OCI-LY7 (cell line): ENCODE measurements at regions not wholly inside any gene's neighbourhood (a gene's known extent, or its start where the extent isn't known, plus 50 kb on each side); places are given as distances from the start of the nearest gene placed in this dataset.
A peak's percentile ranks its signal among the peaks of the same experiment; 100 is the strongest.

Experiments used
- BruUV-seq: library from RNA; stranded (reverse); fragments of 400-500 nt; replicated peaks from 2 replicates; lab custom pipeline; 2021; lab: Mats Ljungman, UMichigan
- CTCF ChIA-PET: fragments of 300-600 bp; sonication (Branson Sonifier 250); formaldehyde crosslinking; loops from one replicate; lab custom pipeline; 2022; ENCODE audit warnings: antibody characterized with exemption; ENCODE audit not compliant: unreplicated experiment; lab: Charles Lee
- POLR2A ChIA-PET: fragments of 300-600 bp; sonication (Branson Sonifier 250); formaldehyde crosslinking; loops from one replicate; lab custom pipeline; 2022; ENCODE audit warnings: antibody characterized with exemption; lab: Charles Lee
- DNase-seq: peaks from one replicate; pipeline ENCODE4 v3.0.0-alpha.2; 2015; ENCODE audit warnings: low spot score
- H2AFZ ChIP-seq: fragments of 200-600 bp; sonication (generic), shearing (Covaris generic); 2 replicates; pipeline ENCODE4 v1.6.1; 2014; ENCODE audit warnings: mild to moderate bottlenecking, antibody characterized with exemption, low read length, moderate library complexity
- H3K27ac ChIP-seq: fragments of 200-600 bp; sonication (generic); 2 replicates; pipeline ENCODE4 v1.5.1; 2014; ENCODE audit warnings: mixed run types, low read depth, mild to moderate bottlenecking, moderate library complexity, low read length, inconsistent platforms; ENCODE audit not compliant: poor library complexity, severe bottlenecking
- H3K36me3 ChIP-seq: fragments of 200-600 bp; sonication (generic); 2 replicates; pipeline ENCODE4 v1.6.1; 2014; ENCODE audit warnings: mild to moderate bottlenecking, antibody characterized with exemption, low read length, moderate library complexity, mixed read lengths; ENCODE audit not compliant: insufficient read depth
- H3K4me1 ChIP-seq: fragments of 200-600 bp; sonication (generic); 2 replicates; pipeline ENCODE4 v1.5.1; 2014; ENCODE audit warnings: mild to moderate bottlenecking, low read length; ENCODE audit not compliant: insufficient read depth, poor library complexity, severe bottlenecking
- H3K4me2 ChIP-seq: fragments of 200-600 bp; sonication (generic); 2 replicates; pipeline ENCODE4 v1.6.1; 2014; ENCODE audit warnings: mild to moderate bottlenecking, low read length
- H3K4me3 ChIP-seq: fragments of 200-600 bp; sonication (generic); 2 replicates; pipeline ENCODE4 v1.5.1; 2014; ENCODE audit warnings: mild to moderate bottlenecking, low read depth, low read length; ENCODE audit not compliant: poor library complexity, severe bottlenecking
- H3K79me2 ChIP-seq: fragments of 200-600 bp; sonication (generic); 2 replicates; pipeline ENCODE4 v1.6.1; 2016; ENCODE audit warnings: low read depth, mild to moderate bottlenecking, low read length, moderate library complexity, mixed read lengths; ENCODE audit not compliant: insufficient read depth
- H3K9me2 ChIP-seq: fragments of 200-600 bp; sonication (generic); 2 replicates; pipeline ENCODE4 v1.6.1; 2016; ENCODE audit warnings: mild to moderate bottlenecking, low read length, mixed read lengths; ENCODE audit not compliant: insufficient read depth
- H3K9me3 ChIP-seq: fragments of 200-600 bp; sonication (generic); 2 replicates; pipeline ENCODE4 v1.6.1; 2014; ENCODE audit warnings: mild to moderate bottlenecking, mixed run types, low read length, mixed read lengths
- H4K20me1 ChIP-seq: fragments of 200-600 bp; sonication (generic); 2 replicates; pipeline ENCODE4 v1.6.1; 2014; ENCODE audit warnings: mild to moderate bottlenecking, antibody characterized with exemption, low read length, moderate library complexity, mixed read lengths; ENCODE audit not compliant: insufficient read depth
- EZH2phosphoT487 ChIP-seq: fragments of 200-600 bp; sonication (generic); IDR thresholded peaks from 2 replicates; pipeline ENCODE4 v1.6.1; 2018; ENCODE audit warnings: low read depth, borderline replicate concordance, mild to moderate bottlenecking, mixed run types, antibody characterized with exemption, low read length, moderate library complexity, mixed read lengths
- intact Hi-C: fragments of 100-400 bp; cut with micrococcal nuclease; formaldehyde crosslinking; loops from one replicate; pipeline ENCODE4 v1.10.0; 2022; ENCODE audit not compliant: unreplicated experiment
- TF ChIP-seq, protein P1 (sequence below): fragments of 200-600 bp; sonication (generic); conservative IDR thresholded peaks from 2 replicates; pipeline ENCODE4 v1.5.1; 2014; ENCODE audit warnings: mild to moderate bottlenecking, antibody characterized with exemption, low read length, moderate library complexity, mixed read lengths

DNA sequence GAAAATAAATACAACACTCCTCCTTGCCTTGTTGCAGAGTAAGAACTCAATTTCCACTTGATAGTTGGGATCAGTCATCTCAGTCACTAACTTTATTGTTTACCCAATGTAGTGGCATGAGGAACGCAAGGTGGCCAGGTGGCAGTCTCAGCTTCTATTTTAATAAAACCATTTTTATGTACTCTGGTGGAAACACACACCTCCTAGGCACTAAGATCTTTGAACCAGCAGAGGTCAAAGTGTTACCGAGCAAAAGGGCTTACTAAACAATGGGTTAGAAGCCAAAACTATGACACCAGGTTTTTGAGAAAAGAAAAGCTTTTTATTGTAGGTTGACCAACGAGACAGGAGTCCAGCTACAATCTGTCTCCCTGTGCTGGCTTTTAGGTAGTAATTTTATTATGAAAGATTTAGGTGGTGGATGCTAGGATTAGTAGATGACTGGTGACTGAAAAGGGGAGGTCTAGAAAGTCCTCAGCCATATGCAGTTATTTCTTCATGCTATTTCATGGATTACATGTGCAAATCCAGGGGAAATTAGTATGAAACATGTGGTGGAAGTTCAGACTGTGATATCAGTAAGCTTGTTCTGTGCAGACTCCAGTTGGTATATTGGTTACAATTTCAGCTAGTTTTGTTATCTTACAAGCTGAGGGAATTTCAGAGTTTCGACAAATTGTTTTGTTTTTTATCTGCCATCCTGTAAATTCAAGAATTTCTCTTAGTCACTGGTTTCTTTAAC lies 122.3 kb downstream of the PCTP start:
- H3K4me2 ChIP-seq: peak overlapping the region; percentile 21; the same call in 1 of the 2 replicates
- no peak overlapping the region for H3K27ac ChIP-seq
- CTCF ChIA-PET: no interaction called here
- no peaks in the 10 kb centered on the region for H3K79me2 ChIP-seq
- POLR2A ChIA-PET: interaction anchor here (0.6 kb wide), 1 partner anchor 53 kb away, joined by 3 read pairs; no protein-coding TSS in a partner anchor
- H3K4me1 ChIP-seq: peaks cover 7% of the 10 kb centered on the region
- no peaks in the 10 kb centered on the region for H4K20me1 ChIP-seq
- H3K4me3 ChIP-seq: no peak overlapping the region
- no peak overlapping the region for H2AFZ ChIP-seq
- intact Hi-C loops: no loop called here
- DNase-seq: no peak
- BruUV-seq: no TSS peak
- no peaks in the 10 kb centered on the region for H3K36me3 ChIP-seq
- no peaks in the 10 kb centered on the region for H3K9me3 ChIP-seq
- no peak for TF ChIP-seq EZH2phosphoT487
- TF ChIP-seq, protein P1, sequence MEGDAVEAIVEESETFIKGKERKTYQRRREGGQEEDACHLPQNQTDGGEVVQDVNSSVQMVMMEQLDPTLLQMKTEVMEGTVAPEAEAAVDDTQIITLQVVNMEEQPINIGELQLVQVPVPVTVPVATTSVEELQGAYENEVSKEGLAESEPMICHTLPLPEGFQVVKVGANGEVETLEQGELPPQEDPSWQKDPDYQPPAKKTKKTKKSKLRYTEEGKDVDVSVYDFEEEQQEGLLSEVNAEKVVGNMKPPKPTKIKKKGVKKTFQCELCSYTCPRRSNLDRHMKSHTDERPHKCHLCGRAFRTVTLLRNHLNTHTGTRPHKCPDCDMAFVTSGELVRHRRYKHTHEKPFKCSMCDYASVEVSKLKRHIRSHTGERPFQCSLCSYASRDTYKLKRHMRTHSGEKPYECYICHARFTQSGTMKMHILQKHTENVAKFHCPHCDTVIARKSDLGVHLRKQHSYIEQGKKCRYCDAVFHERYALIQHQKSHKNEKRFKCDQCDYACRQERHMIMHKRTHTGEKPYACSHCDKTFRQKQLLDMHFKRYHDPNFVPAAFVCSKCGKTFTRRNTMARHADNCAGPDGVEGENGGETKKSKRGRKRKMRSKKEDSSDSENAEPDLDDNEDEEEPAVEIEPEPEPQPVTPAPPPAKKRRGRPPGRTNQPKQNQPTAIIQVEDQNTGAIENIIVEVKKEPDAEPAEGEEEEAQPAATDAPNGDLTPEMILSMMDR: no peak
- no peaks in the 10 kb centered on the region for H3K9me2 ChIP-seq

DNA sequence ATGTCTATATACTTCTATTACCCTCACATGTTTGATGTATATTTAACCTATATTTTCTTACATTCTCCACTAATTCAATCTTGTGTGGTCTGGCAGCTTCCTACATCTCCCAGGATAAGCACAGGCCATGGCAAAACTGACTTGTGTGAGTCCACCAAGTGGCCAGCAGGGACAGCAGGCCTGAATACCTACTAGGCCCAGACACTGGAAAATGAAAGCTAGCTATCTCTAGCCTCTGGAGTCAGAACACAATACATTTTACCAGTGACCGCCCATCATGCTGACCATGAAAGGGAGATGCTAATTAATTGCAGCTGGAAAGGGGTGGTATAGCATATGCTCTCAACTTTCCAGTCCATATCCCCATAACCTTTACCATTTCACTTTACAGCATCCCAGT lies 132.3 kb downstream of the PCTP start:
- H3K4me2 ChIP-seq: no peak overlapping the region
- ChIA-PET CTCF (no interaction called here), POLR2A (no interaction called here)
- no peaks in the 10 kb centered on the region for H3K4me1 ChIP-seq
- H4K20me1 ChIP-seq: no peaks in the 10 kb centered on the region
- no peaks in the 10 kb centered on the region for H3K36me3 ChIP-seq
- no TSS peak for BruUV-seq
- intact Hi-C loops: no loop called here
- H3K4me3 ChIP-seq: no peak overlapping the region
- H3K9me2 ChIP-seq: no peaks in the 10 kb centered on the region
- H3K27ac ChIP-seq: no peak overlapping the region
- H2AFZ ChIP-seq: no peak overlapping the region
- H3K79me2 ChIP-seq: no peaks in the 10 kb centered on the region
- no peaks in the 10 kb centered on the region for H3K9me3 ChIP-seq
- TF ChIP-seq, protein P1: no peak
- TF ChIP-seq EZH2phosphoT487: no peak
- no peak for DNase-seq

DNA sequence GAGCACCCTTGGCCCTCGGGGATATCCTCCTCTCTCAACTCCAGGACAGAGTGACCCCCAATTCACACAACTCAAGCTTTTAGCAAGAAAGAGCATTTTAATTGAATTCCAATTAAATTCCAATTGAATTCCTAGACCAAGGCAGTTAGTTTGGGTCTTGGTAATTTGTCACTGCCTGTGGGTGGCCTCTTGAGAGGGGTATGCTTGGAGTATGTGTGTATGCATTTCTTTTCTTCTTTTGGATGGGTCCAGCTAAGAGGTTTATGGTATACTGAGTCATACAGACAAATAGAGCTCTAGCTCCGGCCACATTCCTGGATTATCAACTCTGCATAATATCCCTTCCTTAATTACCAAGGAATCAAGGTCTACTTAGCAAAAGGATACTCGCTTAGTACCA lies 136.7 kb downstream of the PCTP start:
- H3K9me2 ChIP-seq: no peaks in the 10 kb centered on the region; the same call in 1 of the 2 replicates
- DNase-seq: no peak
- no peak overlapping the region for H3K4me2 ChIP-seq
- CTCF ChIA-PET: no interaction called here
- no peak overlapping the region for H2AFZ ChIP-seq
- POLR2A ChIA-PET: no interaction called here
- no peaks in the 10 kb centered on the region for H4K20me1 ChIP-seq
- H3K27ac ChIP-seq: no peak overlapping the region
- TF ChIP-seq EZH2phosphoT487: no peak
- TF ChIP-seq, protein P1: no peak
- no peaks in the 10 kb centered on the region for H3K79me2 ChIP-seq
- H3K9me3 ChIP-seq: no peaks in the 10 kb centered on the region
- no peaks in the 10 kb centered on the region for H3K4me1 ChIP-seq
- no peak overlapping the region for H3K4me3 ChIP-seq
- BruUV-seq: no TSS peak
- no peaks in the 10 kb centered on the region for H3K36me3 ChIP-seq
- intact Hi-C loops: no loop called here
